GM19468 (cell line): ENCODE measurements at regions not wholly inside any gene's neighbourhood (a gene's known extent, or its start where the extent isn't known, plus 50 kb on each side); places are given as distances from the start of the nearest gene placed in this dataset.
"Not testable (repeated sequence)": the region's sequence is repeated elsewhere in the genome, so short reads cannot be mapped to it uniquely, and the experiment has no call there.

Experiments
- ATAC-seq: cut with Tn5 transposase; IDR thresholded peaks from one replicate; pipeline ENCODE4 v1.9.1; 2021; ENCODE audit warnings: mild to moderate bottlenecking, moderate library complexity, moderate number of reproducible peaks; ENCODE audit not compliant: unreplicated experiment; ENCODE audit errors: extremely low read depth

DNA sequence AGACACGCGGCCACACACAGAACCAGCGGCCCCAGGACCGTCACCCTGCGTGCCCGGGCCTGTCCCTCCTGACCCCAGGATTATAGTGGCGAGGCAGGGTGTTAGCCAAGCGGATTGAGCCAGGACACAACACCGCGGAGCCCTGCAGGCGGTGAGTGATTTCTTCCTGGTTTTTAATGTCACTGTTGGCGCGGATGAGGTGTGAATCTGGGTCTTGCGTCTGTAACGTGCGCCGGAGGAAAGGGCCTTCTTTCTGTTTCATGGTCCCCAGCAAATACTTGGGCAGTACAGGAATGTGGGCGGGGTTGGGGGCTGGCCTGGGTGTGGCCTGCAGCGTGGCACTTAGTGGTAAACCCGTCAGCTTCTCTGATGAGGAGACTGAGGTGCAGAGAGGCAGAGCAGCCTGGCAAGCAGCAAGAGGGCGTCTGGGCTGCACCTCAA lies 154.9 kb downstream of the NPIPB11 start:
- not testable (repeated sequence) for ATAC-seq

DNA sequence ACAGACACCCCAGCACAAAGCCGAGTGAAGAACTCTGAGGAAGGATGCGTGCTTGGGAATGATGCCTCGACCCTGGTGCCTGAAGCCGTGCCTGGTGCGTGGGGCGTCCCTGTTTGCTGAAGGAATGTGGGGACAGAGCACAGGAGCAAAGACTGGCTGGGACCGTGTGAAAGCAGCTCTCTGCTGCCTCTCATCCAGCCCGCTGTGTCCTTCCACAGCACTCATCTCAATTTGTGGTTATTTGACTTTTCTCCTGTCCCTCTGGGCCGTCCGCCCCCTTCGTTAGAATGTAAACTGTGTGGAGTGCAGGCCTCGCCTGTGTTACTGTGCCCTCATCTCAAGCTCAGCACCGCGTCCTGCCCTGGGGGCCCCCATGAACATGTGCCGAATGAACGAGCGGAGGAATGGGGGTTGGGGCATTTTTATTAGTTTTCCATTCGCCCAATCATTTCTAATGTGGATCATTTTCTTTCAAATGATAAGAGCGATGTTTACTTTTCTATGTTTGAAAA lies 155.5 kb downstream of the NPIPB11 start:
- not testable (repeated sequence) for ATAC-seq

DNA sequence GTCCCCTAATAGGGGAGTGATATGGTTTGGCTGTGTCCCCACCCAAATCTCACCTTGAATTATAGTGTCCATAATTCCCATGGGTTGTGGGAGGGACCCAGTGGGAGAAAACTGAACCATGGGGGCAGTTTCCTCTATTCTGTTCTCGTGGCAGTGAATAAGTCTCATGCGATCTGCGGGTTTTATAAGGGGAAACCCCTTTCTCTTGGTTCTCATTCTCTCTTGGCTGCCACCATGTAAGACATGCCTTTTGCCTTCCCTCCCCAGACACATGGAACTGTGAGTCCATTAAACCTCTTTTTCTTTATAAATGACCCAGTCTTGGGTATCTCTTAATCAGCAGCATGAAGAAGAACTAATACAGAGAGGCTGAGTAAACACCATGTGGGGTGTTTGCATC lies 156.0 kb downstream of the NPIPB11 start:
- not testable (repeated sequence) for ATAC-seq

DNA sequence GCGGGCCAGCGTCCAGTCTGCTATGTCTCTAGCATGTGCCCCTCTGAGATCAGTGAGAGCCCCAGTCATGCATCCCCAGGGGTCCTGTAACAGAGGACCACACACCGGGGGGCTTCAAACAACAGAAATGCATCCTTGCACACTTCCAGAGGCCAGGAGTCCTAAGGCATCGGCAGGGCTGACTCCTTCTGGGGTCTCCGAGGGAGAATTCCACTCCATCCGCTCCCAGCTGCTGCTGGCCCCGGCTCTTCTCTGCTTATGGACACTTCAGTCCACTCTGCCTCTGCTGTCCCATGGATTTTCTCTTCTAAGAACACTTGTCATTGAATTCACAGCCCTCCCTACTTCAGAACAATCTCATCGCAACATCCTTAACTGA lies 157.6 kb downstream of the NPIPB11 start:
- ATAC-seq = not testable (repeated sequence)

DNA sequence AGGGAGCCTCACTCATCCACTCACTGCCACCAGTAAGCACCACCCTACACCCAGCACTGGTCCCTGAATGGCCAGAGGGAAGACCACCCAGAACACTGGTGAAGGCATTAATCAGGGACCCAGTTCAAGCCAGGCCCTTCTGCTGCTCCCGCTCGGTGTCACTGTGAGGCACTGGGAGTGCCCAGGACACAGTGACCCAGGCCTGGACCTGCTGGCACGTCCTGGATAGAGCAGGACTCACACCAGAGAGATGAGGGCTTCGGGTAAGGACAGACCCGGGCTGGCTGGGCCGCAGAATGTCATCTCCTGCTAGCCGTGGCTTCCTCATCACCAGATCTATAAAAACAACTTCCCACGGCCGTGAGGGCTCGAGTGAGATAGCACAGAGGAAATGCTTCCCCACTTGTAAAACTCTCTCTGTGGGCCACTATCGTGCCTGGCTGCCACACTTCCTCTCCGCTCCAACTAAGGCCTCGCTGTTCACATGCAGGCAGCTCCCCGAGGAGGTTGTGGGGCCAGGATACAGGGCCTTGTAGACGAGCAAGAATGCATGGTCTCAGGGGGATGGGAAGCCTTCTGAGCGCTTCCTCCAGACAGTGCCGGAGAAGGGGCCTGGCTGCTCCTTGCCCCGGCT lies 158.1 kb downstream of the NPIPB11 start:
- not testable (repeated sequence) for ATAC-seq

DNA sequence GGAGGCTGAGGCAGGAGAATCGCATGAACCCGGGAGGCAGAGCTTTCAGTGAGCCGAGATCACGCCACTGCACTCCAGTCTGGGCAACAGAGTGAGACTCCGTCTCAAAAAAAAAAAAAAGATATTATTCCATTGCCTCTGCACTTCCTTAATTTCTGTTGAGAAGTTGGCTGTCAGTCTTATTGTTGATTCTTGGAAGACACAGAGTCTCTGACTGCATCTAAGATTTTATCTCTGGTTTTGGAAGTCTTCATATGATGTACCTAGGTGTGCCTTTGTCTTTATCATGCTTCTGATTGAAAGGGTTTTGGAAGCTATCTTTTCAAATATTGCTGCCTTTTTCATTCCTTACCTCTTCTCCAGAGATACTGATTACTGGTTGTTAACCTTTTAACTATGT lies 160.4 kb downstream of the NPIPB11 start:
- not testable (repeated sequence) for ATAC-seq

DNA sequence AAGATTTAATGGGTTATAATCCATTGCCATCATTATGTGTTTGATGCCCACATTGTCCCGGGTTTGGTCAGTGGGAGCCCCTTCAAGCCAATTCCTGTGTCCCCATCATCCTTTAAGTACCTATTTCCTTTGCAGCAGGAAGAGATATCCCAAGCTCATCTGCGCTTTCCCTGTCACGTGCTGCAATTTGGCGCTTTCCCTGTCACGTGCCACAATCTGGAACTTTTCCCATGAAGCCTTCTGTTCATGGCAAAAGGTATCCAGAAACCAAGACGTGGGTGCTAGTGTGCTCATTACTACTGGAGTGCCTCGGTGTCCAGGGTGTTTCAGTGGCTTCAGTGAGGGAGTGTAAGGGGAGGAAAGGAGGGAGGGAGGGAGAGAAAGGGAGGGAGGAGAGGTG lies 168.5 kb downstream of the NPIPB11 start:
- ATAC-seq = no peak

DNA sequence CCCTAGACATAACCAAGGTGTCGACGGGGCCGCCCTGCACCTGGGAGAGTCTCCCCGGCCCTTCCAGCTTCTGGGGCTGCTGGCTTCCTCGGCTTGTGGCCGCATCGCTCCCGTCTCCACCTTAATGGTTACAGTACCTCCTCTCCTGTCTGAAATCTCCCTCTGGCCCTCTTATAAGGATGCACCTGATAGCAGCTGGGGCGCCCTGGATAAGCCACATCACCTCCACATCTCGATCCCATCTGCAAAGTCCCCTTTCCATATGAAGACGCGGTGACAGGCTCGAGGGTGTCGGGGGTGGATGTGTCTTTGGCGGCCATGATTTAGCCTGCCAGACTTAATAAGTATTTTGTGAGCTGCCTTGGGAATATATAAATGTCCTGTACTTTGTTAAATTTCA lies 169.0 kb downstream of the NPIPB11 start:
- not testable (repeated sequence) for ATAC-seq

DNA sequence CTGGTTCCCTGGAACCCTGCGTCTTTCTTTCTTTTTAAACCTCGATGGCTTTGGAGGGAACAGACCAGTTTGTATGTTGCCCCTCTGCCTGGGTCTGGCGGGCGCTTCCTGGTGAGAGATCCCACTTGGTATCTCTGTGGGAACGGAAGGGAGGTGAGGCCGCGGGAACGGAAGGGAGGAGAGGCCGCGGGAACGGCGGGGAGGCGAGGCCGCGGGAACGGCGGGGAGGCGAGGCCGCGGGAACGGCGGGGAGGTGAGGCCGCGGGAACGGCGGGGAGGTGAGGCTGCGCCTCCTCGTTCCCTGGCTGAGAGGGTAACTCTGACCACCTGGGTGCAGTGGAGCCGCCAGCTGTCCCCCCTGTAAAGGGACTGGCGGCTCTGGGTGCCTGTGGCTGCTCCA lies 169.5 kb downstream of the NPIPB11 start:
- ATAC-seq = not testable (repeated sequence)

DNA sequence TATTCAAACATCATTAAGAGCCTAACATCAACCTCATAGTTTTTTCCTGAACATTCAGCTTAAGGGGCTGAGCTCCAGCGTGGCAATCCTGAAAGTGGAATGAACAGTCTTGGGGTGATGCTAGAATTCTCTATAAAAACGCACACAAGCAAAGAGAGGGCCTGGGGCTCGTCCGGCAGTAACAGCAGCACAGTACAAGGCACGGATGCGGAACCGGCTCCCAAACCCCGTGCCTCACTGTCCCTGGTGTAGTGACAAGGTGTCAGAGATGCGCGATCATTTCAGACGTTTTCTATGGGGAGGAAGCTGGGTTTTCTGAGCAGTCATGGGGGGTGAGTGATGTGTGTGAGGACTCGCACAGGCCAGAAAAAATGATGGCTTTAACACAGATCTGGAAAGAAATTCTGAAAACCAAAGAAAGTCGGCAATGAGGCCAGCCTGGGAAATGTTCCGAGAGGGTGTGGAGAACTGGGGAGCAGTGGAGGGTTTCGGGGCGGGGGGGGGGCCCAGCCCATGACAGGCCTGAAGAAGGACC lies 170.6 kb downstream of the NPIPB11 start:
- not testable (repeated sequence) for ATAC-seq

DNA sequence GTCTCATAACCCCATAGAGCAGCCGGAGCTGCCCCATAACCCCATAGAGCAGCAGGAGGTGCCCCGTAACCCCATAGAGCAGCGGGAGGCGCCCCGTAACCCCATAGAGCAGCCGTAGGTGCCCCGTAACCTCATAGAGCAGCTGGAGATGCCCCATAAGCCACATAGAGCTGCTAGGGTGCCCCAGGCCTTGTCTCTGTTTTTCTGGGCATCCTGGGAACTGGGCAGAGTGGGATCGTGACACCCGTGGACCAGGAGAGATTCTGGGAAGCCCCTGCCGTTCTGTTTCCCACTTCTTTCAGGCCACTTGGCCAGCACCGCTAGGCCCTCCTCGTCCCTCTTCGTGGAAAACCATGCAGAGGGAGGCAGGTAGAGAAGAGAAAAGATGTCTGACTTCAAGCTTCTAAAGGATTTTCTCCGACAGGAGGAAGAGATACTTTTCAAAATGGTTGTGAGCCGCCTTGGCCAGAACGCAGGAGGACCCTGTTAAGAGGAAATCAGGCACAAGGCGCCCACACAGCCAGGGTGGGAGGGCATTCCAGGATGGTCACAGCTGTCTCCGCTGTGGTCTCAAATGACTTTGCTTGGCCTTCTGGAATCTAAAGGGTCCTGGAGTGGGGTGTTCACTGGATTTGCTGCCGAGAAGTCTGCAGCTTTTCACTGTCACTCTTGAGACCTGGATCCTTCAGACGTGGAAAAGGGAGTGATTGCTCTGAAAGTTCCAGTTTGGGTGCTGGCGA lies 171.8 kb downstream of the NPIPB11 start:
- ATAC-seq = not testable (repeated sequence)

DNA sequence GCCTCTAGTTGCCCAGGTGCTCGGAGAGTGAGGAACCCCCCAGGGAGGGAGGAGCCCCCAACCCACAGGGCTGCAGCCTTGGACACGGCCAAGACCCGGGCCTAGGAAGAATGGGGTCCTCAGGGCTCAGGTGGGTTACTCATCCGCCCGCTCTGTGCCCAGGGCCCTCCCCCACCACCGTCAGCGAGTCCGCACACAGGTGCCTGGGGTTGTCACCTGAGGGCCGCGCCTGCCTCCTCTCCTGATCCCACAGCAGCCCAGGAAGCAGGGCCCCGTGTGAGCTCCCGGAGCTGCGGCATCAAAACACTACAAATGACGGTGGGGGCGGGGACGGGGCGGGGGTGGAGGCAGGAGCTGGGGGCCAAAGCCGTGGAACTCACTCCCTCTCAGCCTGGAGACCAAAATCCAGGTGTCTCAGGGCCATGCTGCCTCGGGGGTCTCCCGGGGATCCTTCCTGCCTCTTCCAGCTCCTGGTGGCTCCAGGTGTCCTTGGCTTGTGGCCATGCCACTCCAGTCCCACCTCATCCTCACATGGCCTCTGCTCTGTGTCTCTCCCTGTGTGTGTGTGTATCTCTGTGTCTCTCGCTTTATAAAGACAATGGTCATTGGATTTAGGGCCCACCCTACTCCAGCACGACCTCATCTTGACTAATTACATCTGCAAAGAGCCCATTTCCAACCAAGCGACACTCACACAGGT lies 172.7 kb downstream of the NPIPB11 start:
- not testable (repeated sequence) for ATAC-seq

DNA sequence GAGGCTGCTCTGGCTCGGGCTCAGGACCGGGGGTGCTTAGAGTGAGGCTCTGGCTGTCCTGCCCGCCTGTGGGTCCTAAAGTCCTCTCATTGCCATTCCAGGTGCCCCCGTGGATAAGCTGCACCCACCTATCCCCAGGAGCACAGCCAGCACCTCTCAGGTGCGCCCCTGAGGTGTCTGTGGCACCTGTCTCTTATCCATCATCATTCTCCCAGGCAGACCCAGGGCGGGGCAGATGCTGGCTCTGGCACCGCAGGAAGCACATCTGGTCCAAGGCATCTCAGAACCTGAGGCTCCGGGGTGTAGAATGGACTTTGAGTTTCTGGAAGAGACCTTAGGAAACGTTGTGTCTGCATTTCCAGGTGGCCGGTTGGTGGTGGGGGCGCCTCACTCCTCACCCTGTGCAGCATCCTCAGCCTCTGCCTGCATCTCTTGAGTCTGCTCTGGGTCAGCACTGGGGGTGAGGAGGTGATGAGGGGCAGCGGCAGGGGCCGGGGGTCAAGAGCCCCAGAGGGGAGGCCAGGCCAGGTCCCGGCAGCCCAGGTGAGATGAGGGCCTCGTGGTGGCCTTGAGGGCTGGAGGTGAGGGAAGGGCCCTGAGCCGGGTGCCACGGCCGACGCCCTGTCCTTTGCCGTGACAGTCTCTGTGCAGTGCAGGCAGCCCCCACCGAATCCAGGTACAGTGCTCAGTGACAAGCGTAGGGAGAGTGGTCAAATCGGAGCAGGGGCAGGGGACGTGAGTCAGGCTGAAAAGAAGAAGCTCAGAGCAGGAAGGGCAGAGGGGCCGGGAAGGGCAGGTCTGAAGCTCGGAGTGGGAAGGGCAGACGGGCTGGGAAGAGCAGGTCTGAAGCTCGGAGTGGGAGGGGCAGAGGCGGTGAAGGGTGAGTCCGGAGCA lies 173.5 kb downstream of the NPIPB11 start:
- no peak for ATAC-seq

DNA sequence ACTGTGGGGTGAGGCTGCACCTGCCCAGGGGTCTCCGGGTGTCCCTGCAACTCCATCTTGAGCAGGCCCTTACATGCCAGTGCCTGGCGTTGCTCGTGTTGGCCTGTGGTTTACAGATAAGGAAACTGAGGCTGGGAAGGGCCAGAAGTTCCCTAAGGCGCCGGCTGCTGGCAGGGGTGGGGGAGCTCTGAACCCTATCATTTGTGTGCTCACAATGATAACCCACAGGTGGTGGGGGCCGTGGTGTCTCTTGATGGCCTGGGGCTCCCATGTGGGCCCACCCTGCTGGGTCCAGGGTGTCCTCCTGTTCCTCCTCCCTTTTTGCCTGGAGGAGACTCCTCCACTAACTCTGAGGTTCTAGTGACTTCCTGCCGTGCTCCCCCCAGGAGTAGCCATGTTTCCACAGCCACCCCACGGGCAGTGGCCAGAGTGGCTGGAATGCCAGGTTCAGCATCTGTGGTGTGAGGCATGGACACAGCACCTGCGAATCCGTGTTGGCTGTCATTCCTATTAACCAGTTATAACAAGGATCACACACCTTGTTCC lies 174.3 kb downstream of the NPIPB11 start:
- not testable (repeated sequence) for ATAC-seq

DNA sequence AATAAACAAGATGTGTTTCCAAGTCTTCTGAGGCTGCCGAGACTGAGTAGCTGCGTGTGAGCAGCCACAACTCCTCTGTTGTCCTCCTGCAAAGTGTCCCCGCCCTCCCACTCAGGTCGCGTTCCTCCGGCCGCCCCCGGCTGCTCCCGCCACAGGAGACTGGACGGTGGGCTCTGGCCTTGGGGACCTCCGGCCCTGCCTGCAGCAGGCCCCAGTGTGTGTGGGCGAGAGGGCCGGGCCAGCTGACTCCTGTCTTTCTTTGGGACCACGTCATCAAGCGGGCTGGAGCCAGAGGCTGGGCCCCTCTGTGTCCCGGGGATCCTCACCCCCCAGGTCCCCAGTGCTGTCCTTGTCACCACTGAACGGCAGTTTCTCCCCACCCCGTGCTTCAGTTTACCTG lies 175.3 kb downstream of the NPIPB11 start:
- ATAC-seq = no peak

DNA sequence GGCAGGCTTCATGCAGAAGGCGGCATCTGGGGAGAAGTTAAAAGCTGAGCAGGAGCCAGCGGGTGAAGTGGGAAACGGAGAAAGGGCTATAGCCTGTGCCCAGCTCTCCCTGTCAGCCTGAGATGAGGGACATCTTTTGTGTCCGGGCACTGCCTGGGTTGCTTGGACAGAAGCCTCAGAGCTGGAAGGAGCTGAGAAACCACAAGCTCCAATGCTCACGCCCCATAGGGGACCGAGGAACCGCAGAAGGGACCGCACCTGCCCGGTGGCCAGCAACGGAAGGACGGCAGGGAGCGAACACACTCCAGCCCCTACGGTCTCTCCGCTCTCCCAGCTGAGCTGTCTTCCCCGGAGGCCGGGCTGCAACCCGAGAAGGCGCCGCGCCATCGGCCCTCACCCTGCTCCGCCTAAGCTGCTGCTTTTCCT lies 175.8 kb downstream of the NPIPB11 start:
- ATAC-seq = no peak

DNA sequence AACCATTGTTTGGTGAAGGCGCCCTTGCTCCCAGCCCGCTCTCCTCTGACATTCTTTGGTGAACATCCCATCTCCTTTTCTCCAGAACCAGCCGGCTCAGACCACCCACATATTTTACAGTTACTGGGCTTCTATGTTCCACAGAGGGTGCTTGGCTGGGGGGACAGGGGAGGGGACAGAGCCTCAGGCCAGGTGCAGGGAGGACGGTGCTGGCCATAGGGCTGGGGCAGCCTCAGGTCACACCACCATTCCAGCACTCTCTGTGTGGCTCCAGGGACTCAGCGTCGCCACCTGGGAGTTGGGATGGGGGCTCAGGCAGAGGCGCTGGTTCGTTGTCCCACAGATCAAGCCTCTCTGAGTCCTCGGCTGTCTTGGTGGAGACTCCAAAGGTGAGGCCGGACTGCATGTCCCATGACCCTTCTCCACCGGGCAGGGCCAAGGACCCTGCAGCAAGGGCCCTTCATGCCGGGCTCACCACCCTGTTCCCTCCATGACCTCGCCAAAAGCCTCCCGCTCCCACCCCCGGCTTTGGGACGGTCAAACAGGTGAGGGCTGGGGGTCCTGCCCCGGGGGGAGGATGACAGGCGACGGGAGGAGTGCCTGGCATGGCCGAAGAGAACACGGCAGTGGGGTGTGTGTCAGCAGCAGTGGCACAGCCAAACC lies 176.4 kb downstream of the NPIPB11 start:
- ATAC-seq = not testable (repeated sequence)

DNA sequence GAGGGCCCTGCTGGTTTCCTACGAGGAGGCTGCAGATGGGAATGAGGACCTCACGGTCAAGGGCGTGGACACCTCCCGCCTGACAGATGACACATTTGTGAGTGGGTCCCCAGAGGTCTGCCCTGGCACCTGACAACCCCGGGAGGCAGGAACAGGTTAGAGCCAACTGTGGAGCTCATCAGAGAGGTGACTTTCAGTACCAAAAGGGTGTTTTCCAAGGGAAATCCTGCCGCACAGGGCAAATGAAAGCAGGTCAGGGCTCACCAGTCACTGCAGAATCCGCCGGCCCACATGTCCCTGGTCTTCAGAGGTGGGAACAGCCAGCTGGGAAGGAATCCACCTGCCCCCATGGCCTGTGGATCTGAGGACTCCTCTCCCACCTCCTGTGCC lies 176.9 kb downstream of the NPIPB11 start:
- ATAC-seq = not testable (repeated sequence)
